NCI-H2227 (cell line): ENCODE measurements at regions not wholly inside any gene's neighbourhood (a gene's known extent, or its start where the extent isn't known, plus 50 kb on each side); places are given as distances from the start of the nearest gene placed in this dataset.

Source experiments
- DNase-seq: peaks from one replicate; lab custom pipeline; 2025; ENCODE audit not compliant: unreplicated experiment; lab: John Stamatoyannopoulos, UW

- no peak for DNase-seq
These were observed 141.2 kb downstream of the CD8B2 start for GRCh38 chr2:106628377-106628776.

- DNase-seq, result no peak
These were observed 142.8 kb downstream of the CD8B2 start for GRCh38 chr2:106629981-106630380.

GRCh38 chr2:106631281-106631680 is 144.1 kb downstream of the CD8B2 start:
- no peak for DNase-seq

GRCh38 chr2:106638043-106638442 is 150.9 kb downstream of the CD8B2 start:
- no peak for DNase-seq

- no peak for DNase-seq
These were observed 151.4 kb downstream of the CD8B2 start for GRCh38 chr2:106638580-106638979.

DNA sequence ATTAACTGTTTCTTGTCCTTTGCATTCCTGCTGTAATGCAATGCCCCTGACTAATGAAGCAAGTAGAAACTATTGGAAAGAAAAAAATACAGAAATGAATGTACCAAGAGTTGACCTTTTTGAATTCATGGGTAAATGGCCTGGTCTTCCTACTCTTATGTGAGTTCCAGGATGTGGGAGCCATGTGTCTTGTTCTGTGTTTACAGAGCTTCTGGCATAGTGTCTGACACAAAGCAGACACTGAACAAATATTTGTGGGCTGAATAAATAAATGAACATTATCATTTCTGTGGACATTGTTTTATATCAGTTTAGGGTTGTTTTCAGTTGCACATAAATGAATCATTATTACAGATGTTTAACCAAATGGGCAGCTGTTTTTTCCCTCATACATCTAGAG is 155.5 kb downstream of the CD8B2 start:
- DNase-seq, result no peak

GRCh38 chr2:106644623-106645022 is 157.5 kb downstream of the CD8B2 start:
- DNase-seq, result no peak

DNA sequence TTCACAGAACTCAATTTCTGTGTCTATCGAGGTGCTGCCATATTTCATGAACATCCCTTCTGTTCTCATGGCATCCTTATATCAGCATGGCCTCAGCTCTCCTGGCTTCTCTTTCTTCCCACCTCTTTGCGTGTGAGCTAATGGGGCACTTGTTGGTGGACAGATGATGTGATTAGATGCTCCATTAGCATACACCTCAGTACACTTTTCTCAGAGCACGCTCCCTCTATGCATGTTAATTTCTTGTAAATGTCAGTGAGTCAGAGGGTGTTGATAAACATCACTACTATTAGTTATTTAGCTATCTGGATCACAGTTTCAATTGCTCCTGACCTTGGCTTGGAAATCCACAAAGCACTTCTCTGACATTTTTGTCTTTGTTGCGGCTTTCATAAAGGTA is 159.4 kb downstream of the CD8B2 start:
- DNase-seq, result no peak

DNA sequence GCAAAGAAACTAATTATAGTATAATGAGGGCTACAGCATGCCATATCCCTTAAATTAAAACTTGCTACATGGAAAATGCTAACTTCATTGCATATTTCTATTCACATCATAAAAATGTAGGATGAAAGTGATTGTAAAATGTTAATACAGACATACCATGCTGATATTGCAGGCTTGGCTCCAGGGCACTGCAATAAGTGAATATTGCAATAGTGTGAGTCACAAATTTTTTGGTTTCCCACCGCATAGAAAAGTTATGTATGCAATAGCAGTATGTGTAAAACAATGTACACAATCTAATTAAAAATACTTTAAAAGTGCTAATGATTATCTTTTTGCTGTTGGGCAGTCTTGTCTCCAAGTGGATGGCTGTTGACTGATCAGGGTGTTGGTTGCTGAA is 162.1 kb downstream of the CD8B2 start:
- DNase-seq, result no peak

DNA sequence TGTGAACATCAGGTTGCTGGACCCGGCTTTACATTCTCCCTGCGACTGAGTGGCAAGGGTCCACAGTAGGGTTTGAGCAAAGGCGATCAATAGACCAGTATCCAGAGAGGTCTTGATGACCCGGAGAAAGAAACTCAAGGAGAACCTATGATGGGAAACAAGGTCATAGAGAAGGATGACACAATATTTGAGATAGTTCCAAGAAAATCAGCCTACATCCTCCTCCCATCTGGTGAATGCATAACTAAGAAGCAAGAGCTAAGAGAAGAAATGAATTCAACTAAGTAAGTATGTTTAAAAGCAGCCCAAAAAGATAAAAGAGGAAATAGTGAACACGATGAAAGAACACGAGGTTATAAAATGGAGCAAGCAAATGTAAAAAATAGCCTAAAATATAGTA is 166.3 kb downstream of the CD8B2 start:
- DNase-seq, result no peak

DNA sequence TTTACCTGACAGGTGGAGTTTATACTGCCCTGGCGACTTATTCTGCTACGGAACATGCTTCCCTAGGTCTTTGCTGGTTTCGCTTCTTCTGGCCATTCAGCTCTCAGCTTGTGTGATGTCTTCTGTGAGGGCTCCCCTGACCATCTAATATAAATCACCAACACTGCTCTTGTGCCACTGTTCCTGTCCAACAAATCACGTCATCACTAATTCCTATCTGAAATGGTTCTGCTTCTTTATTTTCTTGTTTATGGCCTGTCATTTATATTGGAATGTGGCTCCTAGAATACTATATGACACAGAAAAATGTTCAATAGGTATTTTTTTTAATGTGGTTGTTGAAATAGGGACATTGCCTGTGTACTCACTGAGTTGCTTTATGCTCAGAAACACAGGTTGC is 171.5 kb downstream of the CD8B2 start:
- DNase-seq, result no peak

- DNase-seq, result no peak
These were observed 177.5 kb downstream of the CD8B2 start for GRCh38 chr2:106664669-106665068.

- DNase-seq, result no peak
These were observed 180.4 kb downstream of the CD8B2 start for GRCh38 chr2:106667478-106668070.

DNA sequence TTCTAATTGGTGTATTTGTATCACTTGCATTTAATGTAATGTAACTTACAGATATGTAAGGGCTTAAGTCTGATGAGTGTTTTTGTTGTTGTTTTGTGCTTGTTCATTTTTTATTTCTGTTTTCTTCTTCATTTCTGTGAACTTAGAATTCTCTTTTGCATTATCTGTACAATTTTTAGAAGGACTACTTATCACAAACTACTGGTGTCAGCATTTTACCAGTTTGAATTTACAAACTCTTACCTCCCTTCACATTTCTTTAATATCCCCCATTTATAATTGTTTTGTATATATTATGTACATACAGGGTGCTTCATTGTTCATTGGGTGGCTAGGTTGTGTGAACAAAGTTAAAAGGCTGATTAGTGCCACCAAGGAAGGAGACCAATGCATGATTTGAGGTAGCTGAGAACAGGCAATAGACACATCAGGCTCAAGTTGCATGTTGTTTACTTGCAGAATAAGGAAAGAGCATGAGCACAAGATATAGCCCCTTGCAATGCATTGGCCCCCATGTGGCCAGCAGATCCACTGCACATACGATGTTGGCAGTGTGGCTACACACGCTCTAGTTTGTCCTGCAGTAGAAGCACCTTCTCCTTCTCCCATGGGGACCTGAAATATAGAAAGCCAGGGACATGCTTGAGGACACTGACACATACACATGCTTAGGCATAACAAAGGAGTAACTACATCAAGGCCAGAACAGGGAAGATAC is 198.2 kb downstream of the CD8B2 start:
- no peak for DNase-seq

- no peak for DNase-seq
These were observed 199.2 kb downstream of the ST6GAL2 start for GRCh38 chr2:106686814-106687213.

DNA sequence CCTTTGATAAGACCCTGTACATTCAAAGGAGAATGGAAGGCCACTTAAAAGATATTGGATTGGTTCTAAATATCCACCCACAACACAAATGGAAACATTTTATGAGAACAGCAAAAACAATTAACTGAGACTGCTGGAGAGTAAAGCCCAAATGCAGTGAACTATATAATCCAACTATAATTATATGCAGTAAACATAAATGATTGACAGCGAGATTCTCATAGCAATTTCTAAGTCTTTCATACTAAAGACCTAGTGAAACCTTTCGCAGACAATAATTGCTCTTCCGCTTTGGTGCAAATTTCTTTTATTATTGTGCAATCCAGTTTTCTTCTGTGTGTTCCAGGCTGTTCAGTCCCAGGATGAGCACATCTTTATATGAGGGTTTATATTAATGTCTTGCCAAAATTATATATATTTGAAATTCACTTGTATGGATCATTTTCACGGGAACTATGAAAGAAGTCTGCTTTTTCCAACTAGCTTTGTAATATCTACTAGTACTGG is 190.9 kb downstream of the ST6GAL2 start:
- DNase-seq, result no peak

DNA sequence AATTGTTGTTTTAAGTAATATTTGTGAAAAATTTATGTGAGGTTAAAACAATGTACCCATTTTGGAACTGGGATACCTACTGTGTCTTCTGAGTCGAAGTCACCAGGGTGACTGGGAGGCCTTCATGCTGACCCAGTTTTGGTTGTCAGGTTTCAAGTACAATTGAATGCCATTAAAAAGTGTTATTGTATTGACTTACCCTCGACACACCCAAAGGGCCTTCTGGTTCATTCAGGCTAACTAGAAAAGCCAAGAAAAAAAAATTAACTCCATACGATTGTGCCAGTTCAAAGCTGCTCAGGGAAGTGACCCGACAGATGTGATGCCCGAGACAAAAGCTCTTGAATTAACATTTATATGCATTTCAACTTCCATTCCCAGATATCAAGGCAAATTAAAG is 190.0 kb downstream of the ST6GAL2 start:
- DNase-seq, result no peak

DNA sequence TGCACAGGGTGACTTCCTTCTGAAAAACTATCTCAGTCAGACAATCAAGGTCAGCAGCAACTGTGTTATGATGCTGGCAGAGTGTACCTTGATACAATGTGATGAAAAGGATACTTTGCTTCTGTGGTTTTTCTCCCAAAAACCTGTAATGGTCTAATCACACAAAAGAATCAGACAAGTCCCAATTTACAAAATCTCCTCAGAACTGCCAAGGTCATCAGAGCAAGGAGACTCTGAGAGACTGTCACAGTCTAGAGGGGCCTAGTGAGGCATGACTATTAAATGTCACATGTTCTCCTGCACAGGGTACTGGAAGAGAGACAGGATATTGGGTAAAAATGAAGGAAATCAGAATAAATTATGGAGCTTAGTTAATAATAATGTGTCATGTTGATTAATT is 185.4 kb downstream of the ST6GAL2 start:
- no peak for DNase-seq

GRCh38 chr2:106701203-106702022 is 184.6 kb downstream of the ST6GAL2 start:
- DNase-seq, result no peak

DNA sequence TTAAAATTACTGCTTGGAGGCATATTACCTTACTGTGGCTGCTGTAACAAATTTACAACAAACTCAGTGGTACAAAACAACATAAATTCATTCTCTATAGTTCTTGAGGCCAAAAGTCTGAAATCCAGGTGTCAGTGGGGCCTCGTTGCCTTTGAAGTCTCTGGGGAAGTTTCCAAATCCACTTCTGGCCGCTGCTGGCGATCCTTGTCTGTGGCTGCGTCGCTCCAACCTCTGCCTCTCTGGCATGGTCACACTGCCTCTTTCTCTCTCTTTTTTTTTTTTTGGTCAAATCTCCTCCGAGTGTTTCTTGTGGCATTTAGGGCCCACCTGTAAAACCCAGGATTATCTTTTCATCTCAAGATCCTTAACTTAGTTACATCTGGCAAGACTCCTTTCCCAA is 182.8 kb downstream of the ST6GAL2 start:
- DNase-seq, result no peak

DNA sequence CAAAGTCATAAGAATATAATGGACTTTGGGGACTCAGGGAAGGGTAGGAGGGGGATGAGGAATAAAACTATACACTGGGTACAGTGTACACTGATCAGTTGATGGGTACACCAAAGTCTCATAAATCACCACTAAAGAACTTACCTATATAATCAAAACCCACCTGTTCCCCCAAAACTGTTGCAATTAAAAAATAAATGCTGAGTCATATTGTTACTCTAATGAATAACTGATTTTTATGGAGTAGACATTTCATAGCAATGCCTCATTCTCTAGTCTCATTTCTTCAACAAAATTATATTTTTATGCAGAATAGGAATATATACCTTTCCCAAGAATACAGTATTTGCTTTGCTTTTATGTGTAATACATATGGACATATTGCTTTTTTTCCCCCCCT is 181.2 kb downstream of the ST6GAL2 start:
- no peak for DNase-seq

- DNase-seq, result no peak
These were observed 180.1 kb downstream of the ST6GAL2 start for GRCh38 chr2:106705877-106706276.
